Stomach (tissue), 8 donors: ENCODE measurements at regions not wholly inside any gene's neighbourhood (a gene's known extent, or its start where the extent isn't known, plus 50 kb on each side); places are given as distances from the start of the nearest gene placed in this dataset.

ENCODE experiments used
- DNase-seq, 2 donors: peaks; one replicate each; pipeline versions ENCODE4 v3.0.0 to v3.0.0-alpha.2; 2013 to 2019
- H3K27ac ChIP-seq, 5 donors: fragments of 200-600 bp in 4 of 5; sonication (generic) in 4 of 5; one replicate each; pipeline ENCODE4 v1.5.1; 2013 to 2019; ENCODE audit warnings: mild to moderate bottlenecking in 1 of 5, moderate library complexity in 1 of 5
- H3K27me3 ChIP-seq, 3 donors: fragments of 200-600 bp; sonication (generic); one replicate each; pipeline ENCODE4 v1.5.1; 2017 to 2019; ENCODE audit warnings: mixed run types in 1 of 3
- H3K36me3 ChIP-seq, 4 donors: fragments of 200-600 bp; sonication (generic); 1 replicate in 3 of 4; 2 replicates in 1 of 4; pipeline ENCODE4 v1.5.1; 2016 to 2019
- H3K4me1 ChIP-seq, 4 donors: fragments of 200-600 bp; sonication (generic); one replicate each; pipeline ENCODE4 v1.5.1; 2016 to 2019
- H3K4me3 ChIP-seq, 4 donors: fragments of 200-600 bp; sonication (generic) in 3 of 4; one replicate each; pipeline ENCODE4 v1.5.1; 2016 to 2019; ENCODE audit warnings: mild to moderate bottlenecking in 1 of 4
- H3K9me3 ChIP-seq, 4 donors: fragments of 200-600 bp; sonication (generic); one replicate each; pipeline ENCODE4 v1.5.1; 2016 to 2019
- EP300 ChIP-seq: sonication (generic); formaldehyde crosslinking; IDR thresholded peaks from one replicate; pipeline ENCODE4 v1.6.1; 2017; ENCODE audit warnings: antibody characterized with exemption
- POLR2A ChIP-seq, 4 donors: fragments of 450-650 bp; IDR thresholded peaks; one replicate each; pipeline ENCODE4 v1.6.1; 2016; ENCODE audit warnings: antibody characterized with exemption in 4 of 4, control low read depth in 2 of 4, mild to moderate bottlenecking in 1 of 4, moderate library complexity in 1 of 4
- POLR2AphosphoS5 ChIP-seq, 3 donors: sonication (generic); formaldehyde crosslinking; IDR thresholded peaks; one replicate each; pipeline ENCODE4 v1.6.1; 2016; ENCODE audit warnings: antibody characterized with exemption in 3 of 3
- WGBS, 5 donors: extraction: QIAGEN DNeasy Blood & Tissue Kit in 3 of 5; methylation state at CpG; one replicate each; pipeline versions ENCODE4 v1.1.5 to v1.1.7; 2013 to 2018; 5-methylcytosine and 5-hydroxymethylcytosine counted together
- intact Hi-C: fragments of 100-400 bp; cut with DNase I; formaldehyde crosslinking; loops from one replicate; pipeline ENCODE4 v1.15.1; 2023; ENCODE audit warnings: low total_unique reads
- TF ChIP-seq, protein P1 (sequence below), 7 experiments: fragments of 450-650 bp in 4 of 7; fragments of 200-600 bp in 3 of 7; sonication (generic) in 3 of 7; IDR thresholded peaks; one replicate each; pipeline ENCODE4 v1.5.1; 2016 to 2019; ENCODE audit warnings: antibody characterized with exemption in 7 of 7, control low read depth in 2 of 7, mild to moderate bottlenecking in 1 of 7
- donor health status: healthy with polysubstance abuse.
- donor health status: Bipolar disorder and iron deficiency.
- donor health status: healthy.

DNA sequence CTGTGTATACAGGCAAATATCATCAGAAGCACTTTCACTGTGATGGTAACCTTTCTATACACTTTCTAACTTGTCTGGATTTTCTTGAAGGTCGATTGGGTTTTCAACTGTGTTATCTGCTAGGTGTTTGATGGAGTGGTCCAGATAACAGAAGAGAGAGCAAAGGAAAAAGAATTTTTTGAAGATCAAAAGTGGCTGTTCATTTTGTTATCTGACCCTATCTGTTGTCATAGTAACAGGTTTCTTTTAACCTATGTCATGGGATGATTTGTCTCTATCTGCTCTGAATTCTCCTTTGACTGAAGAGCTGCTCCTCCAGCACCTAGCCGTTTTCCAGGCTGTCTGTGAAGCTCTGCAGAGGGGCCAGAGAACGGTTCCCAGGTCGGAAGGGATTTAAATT lies 77.8 kb upstream of the IRX2 start:
- intact Hi-C loops = no loop called here
- Histone ChIP-seq H3K27me3 (peaks cover 0 to 24% (median 0%) of the 10 kb centered on the region in 3 donors), H3K9me3 (peaks cover 0 to 15% (median 8%) of the 10 kb centered on the region in 4 donors), H3K4me1 (no peaks in the 10 kb centered on the region), H3K4me3 (no peak overlapping the region), H3K36me3 (no peaks in the 10 kb centered on the region), H3K27ac (no peak overlapping the region)
- 13 to 16% (median 13%) methylated on average over 4 of the region's 4 CpGs for WGBS, 5 donors
- TF ChIP-seq POLR2A (IDR thresholded peaks at IDR 0.05) (no peak), EP300 (no peak), POLR2AphosphoS5 (IDR thresholded peaks at IDR 0.05) (no peak)
- TF ChIP-seq, protein P1, sequence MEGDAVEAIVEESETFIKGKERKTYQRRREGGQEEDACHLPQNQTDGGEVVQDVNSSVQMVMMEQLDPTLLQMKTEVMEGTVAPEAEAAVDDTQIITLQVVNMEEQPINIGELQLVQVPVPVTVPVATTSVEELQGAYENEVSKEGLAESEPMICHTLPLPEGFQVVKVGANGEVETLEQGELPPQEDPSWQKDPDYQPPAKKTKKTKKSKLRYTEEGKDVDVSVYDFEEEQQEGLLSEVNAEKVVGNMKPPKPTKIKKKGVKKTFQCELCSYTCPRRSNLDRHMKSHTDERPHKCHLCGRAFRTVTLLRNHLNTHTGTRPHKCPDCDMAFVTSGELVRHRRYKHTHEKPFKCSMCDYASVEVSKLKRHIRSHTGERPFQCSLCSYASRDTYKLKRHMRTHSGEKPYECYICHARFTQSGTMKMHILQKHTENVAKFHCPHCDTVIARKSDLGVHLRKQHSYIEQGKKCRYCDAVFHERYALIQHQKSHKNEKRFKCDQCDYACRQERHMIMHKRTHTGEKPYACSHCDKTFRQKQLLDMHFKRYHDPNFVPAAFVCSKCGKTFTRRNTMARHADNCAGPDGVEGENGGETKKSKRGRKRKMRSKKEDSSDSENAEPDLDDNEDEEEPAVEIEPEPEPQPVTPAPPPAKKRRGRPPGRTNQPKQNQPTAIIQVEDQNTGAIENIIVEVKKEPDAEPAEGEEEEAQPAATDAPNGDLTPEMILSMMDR (IDR thresholded peaks at IDR 0.05) = no peak
- DNase-seq = no peak

DNA sequence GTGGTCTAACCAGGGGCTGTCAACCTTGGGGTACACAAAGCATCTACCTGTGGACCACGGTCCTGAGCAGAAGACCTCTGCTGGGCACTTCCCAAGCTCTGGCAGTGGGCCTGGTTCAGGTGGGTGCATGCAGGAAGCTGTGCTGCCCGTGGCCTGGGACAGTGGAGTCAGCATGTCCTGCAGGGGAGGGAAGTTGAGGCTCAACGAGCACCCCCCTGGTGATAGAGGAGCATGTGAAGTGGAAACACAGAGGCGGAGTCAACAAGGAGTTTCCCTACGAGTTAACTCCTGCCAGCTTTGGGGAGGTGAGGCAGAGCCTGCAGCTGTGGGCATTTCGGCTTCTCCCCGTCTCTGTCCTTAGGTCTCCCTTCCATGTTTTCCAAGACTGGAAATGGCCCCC lies 67.5 kb upstream of the IRX2 start:
- no peak overlapping the region for H3K4me3 ChIP-seq
- intact Hi-C loops = no loop called here
- WGBS, 5 donors = 68 to 87% (median 81%) methylated on average over 6 to 7 of the region's 7 CpGs

DNA sequence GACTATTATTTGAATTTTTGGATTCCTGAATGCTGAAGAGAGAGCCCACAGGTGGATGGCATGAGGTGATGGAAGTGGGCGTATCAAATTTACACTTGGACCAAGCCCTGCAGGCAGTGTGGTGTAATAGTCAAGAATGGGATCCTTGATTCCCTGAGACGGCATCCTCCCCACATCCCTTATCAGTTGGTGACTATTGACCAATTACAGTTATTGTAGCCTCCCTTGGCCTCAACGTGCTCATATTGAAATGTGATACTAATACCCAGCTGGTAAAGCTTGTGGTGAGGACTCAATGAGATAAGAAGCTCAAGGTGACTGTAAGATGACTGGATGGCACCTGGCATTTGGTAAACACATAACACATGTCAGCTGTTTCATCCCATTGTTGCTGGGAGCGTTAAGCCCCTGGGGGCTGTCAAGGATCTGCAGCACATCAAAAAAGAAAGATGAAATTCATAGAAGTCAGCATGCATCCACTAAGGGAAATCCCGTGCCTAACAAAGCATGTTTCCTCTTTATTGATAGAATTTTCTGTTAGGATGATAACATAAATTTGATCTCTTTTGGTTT lies 65.6 kb upstream of the IRX2 start:
- Histone ChIP-seq H3K36me3 (no peaks in the 10 kb centered on the region), H3K9me3 (no peaks in the 10 kb centered on the region), H3K27me3 (no peaks in the 10 kb centered on the region), H3K4me1 (no peaks in the 10 kb centered on the region), H3K4me3 (no peak overlapping the region), H3K27ac (no peak overlapping the region)
- WGBS, 5 donors = 52 to 69% (median 60%) methylated on average over 5 of the region's 5 CpGs
- intact Hi-C loops = no loop called here
- no peak for TF ChIP-seq EP300
- TF ChIP-seq POLR2A (IDR thresholded peaks at IDR 0.05) = no peak
- no peak for TF ChIP-seq POLR2AphosphoS5 (IDR thresholded peaks at IDR 0.05)
- TF ChIP-seq, protein P1 (IDR thresholded peaks at IDR 0.05) = no peak
- DNase-seq = no peak

More for the DNA sequence above, 67.5 kb upstream of the IRX2 start:
- Histone ChIP-seq H3K9me3 (peaks cover 0 to 4% (median 0%) of the 10 kb centered on the region in 4 donors), H3K36me3 (no peaks in the 10 kb centered on the region), H3K4me1 (no peaks in the 10 kb centered on the region), H3K27ac (no peak overlapping the region), H3K27me3 (peaks cover 0 to 6% (median 0%) of the 10 kb centered on the region in 3 donors)
- DNase-seq = no peak
- TF ChIP-seq POLR2A (IDR thresholded peaks at IDR 0.05) = no peak
- TF ChIP-seq EP300 = no peak
- TF ChIP-seq, protein P1 (IDR thresholded peaks at IDR 0.05) = no peak
- TF ChIP-seq POLR2AphosphoS5 (IDR thresholded peaks at IDR 0.05) = no peak

DNA sequence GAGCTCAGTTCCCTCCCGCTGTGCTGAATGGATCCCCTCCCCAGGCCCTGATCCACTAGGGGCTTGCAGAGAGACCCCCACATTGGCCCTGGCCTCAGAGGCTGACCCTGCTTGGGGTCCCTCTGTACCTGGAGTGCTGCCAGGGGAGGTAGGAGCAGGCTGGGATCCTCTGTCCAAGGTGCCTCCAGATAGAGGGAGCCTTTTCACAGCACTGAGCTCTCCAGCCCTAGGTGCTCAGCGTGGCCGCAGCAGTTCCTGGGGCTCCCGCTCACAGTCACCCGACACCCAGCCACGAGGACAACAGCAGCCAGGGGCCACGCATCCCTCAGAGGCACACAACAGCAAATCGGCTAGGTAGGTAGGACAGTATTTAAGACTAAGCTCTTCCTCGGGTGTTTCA lies 62.2 kb upstream of the IRX2 start:
- no peak for DNase-seq
- Histone ChIP-seq H3K27me3 (no peaks in the 10 kb centered on the region), H3K36me3 (no peaks in the 10 kb centered on the region), H3K4me3 (no peak overlapping the region), H3K4me1 (no peaks in the 10 kb centered on the region), H3K9me3 (no peaks in the 10 kb centered on the region), H3K27ac (no peak overlapping the region)
- 61 to 80% (median 75%) methylated on average over 8 to 9 of the region's 9 CpGs for WGBS, 5 donors
- intact Hi-C loops = no loop called here
- TF ChIP-seq, protein P1 (IDR thresholded peaks at IDR 0.05) = no peak
- TF ChIP-seq POLR2A (IDR thresholded peaks at IDR 0.05) (no peak), EP300 (no peak), POLR2AphosphoS5 (IDR thresholded peaks at IDR 0.05) (no peak)
